NB4 (cell line): ENCODE measurements at regions not wholly inside any gene's neighbourhood (a gene's known extent, or its start where the extent isn't known, plus 50 kb on each side); places are given as distances from the start of the nearest gene placed in this dataset.
"Not testable (repeated sequence)": the region's sequence is repeated elsewhere in the genome, so short reads cannot be mapped to it uniquely, and the experiment has no call there.

Experiments
- DNase-seq: peaks from one replicate; pipeline ENCODE4 v3.0.0; 2010; ENCODE audit warnings: low read depth
- H3K4me3 ChIP-seq: one replicate; pipeline ENCODE4 v1.5.1; 2011; ENCODE audit warnings: mild to moderate bottlenecking, low read depth, low read length, moderate library complexity
- CTCF ChIP-seq: IDR thresholded peaks from one replicate; pipeline ENCODE4 v1.5.1; 2012; ENCODE audit warnings: low read depth, low read length
- MAX ChIP-seq: IDR thresholded peaks from 2 replicates; pipeline ENCODE4 v1.6.1; 2011; ENCODE audit warnings: low read depth, low read length
- MYC ChIP-seq: IDR thresholded peaks from 2 replicates; pipeline ENCODE4 v1.6.1; 2011; ENCODE audit warnings: low read depth, low read length
- POLR2A ChIP-seq: IDR thresholded peaks from 2 replicates; pipeline ENCODE4 v1.6.1; 2011; ENCODE audit warnings: mild to moderate bottlenecking; ENCODE audit not compliant: insufficient read length; ENCODE audit errors: extremely low read depth

- DNase-seq, result no peak
- no peak overlapping the region for H3K4me3 ChIP-seq
- TF ChIP-seq MYC (no peak), MAX (no peak), POLR2A (no peak), CTCF (no peak)
These were observed 250.6 kb upstream of the SPHKAP start for GRCh38 chr2:228432116-228432515.

- TF ChIP-seq CTCF (no peak), POLR2A (no peak)
- DNase-seq, result no peak
- no peak overlapping the region for H3K4me3 ChIP-seq
These were observed 249.5 kb upstream of the SPHKAP start for GRCh38 chr2:228430986-228431385.

- TF ChIP-seq MYC (no peak), POLR2A (no peak), MAX (no peak), CTCF (no peak)
- H3K4me3 ChIP-seq, result no peak overlapping the region
- DNase-seq, result no peak
These were observed 245.2 kb upstream of the SPHKAP start for GRCh38 chr2:228426502-228427216.

GRCh38 chr2:228425411-228426060, 244.0 kb upstream of the SPHKAP start:
- DNase-seq, H3K4me3 ChIP-seq: not testable (repeated sequence)

- no peak for DNase-seq
- no peak overlapping the region for H3K4me3 ChIP-seq
- no peak for TF ChIP-seq CTCF
- no peak for TF ChIP-seq MAX
- TF ChIP-seq MYC, result no peak
These were observed 236.5 kb upstream of the SPHKAP start for GRCh38 chr2:228417956-228418355.

GRCh38 chr2:228417526-228417925, 236.0 kb upstream of the SPHKAP start:
- DNase-seq, result no peak
- TF ChIP-seq CTCF (no peak), MAX (no peak), POLR2A (no peak), MYC (no peak)

More at GRCh38 chr2:228417526-228417925, 236.0 kb upstream of the SPHKAP start:
- H3K4me3 ChIP-seq, result no peak overlapping the region
